HG03095 (cell line): ENCODE measurements at regions not wholly inside any gene's neighbourhood (a gene's known extent, or its start where the extent isn't known, plus 50 kb on each side); places are given as distances from the start of the nearest gene placed in this dataset.
"Not testable (repeated sequence)": the region's sequence is repeated elsewhere in the genome, so short reads cannot be mapped to it uniquely, and the experiment has no call there.

Experiments
- ATAC-seq: cut with Tn5 transposase; IDR thresholded peaks from one replicate; pipeline ENCODE4 v1.9.1; 2021; ENCODE audit warnings: moderate library complexity; ENCODE audit not compliant: unreplicated experiment

GRCh38 chr17:77632619-77633018 lies 325.9 kb upstream of the TNRC6C start:
- ATAC-seq: no peak

- no peak for ATAC-seq
Measured at GRCh38 chr17:77634710-77635109, 323.8 kb upstream of the TNRC6C start.

- ATAC-seq: no peak
Measured at GRCh38 chr17:77635176-77635575, 323.3 kb upstream of the TNRC6C start.

GRCh38 chr17:77635785-77636184 lies 322.7 kb upstream of the TNRC6C start:
- ATAC-seq: not testable (repeated sequence)

- ATAC-seq: no peak
Measured at GRCh38 chr17:77636835-77637817, 321.4 kb upstream of the TNRC6C start.

GRCh38 chr17:77637818-77638575 lies 320.5 kb upstream of the TNRC6C start:
- ATAC-seq: no peak

GRCh38 chr17:77640252-77640651 lies 318.3 kb upstream of the TNRC6C start:
- ATAC-seq: no peak

GRCh38 chr17:77640916-77641605 lies 317.4 kb upstream of the TNRC6C start:
- no peak for ATAC-seq

- ATAC-seq: no peak
Measured at GRCh38 chr17:77641718-77642117, 316.8 kb upstream of the TNRC6C start.

- ATAC-seq: no peak
Measured at GRCh38 chr17:77644181-77645071, 314.1 kb upstream of the TNRC6C start.

- ATAC-seq: no peak
Measured at GRCh38 chr17:77645072-77646045, 313.1 kb upstream of the TNRC6C start.

GRCh38 chr17:77646046-77646430 lies 312.5 kb upstream of the TNRC6C start:
- no peak for ATAC-seq

- no peak for ATAC-seq
Measured at GRCh38 chr17:77647531-77647930, 311.0 kb upstream of the TNRC6C start.

GRCh38 chr17:77649717-77650211 lies 308.7 kb upstream of the TNRC6C start:
- ATAC-seq: no peak

GRCh38 chr17:77651988-77652387 lies 306.5 kb upstream of the TNRC6C start:
- no peak for ATAC-seq

- no peak for ATAC-seq
Measured at GRCh38 chr17:77654296-77654695, 304.2 kb upstream of the TNRC6C start.

- no peak for ATAC-seq
Measured at GRCh38 chr17:77654850-77655249, 303.7 kb upstream of the TNRC6C start.

GRCh38 chr17:77656054-77656453 lies 302.4 kb upstream of the TNRC6C start:
- no peak for ATAC-seq

GRCh38 chr17:77657839-77658238 lies 300.7 kb upstream of the TNRC6C start:
- no peak for ATAC-seq
